NOMO-1 (cell line): ENCODE measurements at regions not wholly inside any gene's neighbourhood (a gene's known extent, or its start where the extent isn't known, plus 50 kb on each side); places are given as distances from the start of the nearest gene placed in this dataset.
"Not testable (repeated sequence)": the region's sequence is repeated elsewhere in the genome, so short reads cannot be mapped to it uniquely, and the experiment has no call there.

Source experiments
- DNase-seq, 2 experiments: peaks; one replicate each; lab custom pipeline; 2025; ENCODE audit not compliant: unreplicated experiment in 2 of 2; lab: John Stamatoyannopoulos, UW

GRCh38 chr21:16113052-16113715, 383.4 kb downstream of the USP25 start:
- no peak for DNase-seq

DNA sequence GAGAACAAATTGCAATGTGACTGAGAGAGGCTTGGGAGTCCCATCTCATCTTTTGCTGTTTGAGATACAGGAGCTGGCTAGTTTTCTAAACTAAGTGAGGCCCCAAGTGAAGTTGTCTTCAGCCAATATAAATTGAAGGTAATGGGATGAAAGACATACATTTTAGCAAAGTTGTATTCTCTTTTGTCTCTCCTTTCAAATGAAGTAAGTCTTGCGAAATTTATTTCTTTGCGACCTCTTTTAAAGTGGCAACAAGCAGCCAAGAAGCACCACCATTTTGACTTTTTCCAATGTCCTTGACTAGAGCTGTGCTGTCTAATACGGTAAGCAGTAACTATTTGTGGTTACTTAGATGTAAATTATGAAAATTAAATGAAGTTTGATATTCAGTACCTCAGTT, 385.7 kb downstream of the USP25 start:
- no peak for DNase-seq

DNA sequence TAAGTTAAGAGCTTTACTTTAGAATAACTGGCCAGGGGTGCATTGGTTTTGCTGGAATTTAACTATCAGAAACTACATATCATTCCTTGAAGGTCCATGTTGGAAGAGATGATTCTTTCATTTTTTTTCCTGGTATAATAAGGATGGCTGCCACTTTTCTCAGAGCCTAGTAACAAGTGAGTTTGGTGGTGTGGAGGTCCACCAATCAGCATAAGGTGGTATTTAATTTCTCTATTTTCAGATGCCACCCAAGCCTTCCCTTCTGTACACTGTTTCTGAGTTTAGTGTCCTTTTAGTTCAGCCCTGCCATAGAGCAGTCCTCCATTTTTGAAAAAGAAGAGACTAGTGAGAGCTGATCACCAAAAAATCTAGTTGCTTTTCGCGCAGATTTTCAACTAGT, 386.3 kb downstream of the USP25 start:
- no peak for DNase-seq

- DNase-seq, result no peak
Measured at GRCh38 chr21:16116798-16117197, 387.0 kb downstream of the USP25 start.

- no peak for DNase-seq
Measured at GRCh38 chr21:16117331-16117730, 387.5 kb downstream of the USP25 start.

- no peak for DNase-seq
Measured at GRCh38 chr21:16117851-16118590, 388.2 kb downstream of the USP25 start.

- DNase-seq, result no peak
Measured at GRCh38 chr21:16124378-16125138, 394.8 kb downstream of the USP25 start.

GRCh38 chr21:16125274-16125673, 395.5 kb downstream of the USP25 start:
- DNase-seq, result no peak

GRCh38 chr21:16132453-16132852, 402.7 kb downstream of the USP25 start:
- not testable (repeated sequence) for DNase-seq

GRCh38 chr21:16133248-16133647, 403.5 kb downstream of the USP25 start:
- DNase-seq, result no peak

- DNase-seq, result no peak
Measured at GRCh38 chr21:16134134-16134533, 404.4 kb downstream of the USP25 start.

DNA sequence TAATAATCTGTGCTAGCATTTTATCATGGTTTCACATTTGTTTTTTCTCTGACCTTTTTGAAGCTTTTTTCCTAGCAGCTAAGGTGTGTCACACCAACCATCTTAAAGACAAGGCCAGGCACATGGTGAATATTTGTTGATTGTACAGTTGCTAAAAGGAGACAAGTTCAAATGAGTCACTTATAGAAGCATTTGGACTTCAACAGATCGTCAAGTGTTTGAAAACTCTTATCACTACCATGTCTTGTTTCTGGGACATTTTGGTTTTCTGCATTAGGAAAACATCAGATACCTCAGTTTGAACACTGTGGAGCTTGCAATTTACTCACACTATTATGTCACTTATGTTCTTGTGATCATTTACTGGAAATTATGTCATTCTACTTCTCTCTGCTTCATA, 407.3 kb downstream of the USP25 start:
- DNase-seq, result no peak

DNA sequence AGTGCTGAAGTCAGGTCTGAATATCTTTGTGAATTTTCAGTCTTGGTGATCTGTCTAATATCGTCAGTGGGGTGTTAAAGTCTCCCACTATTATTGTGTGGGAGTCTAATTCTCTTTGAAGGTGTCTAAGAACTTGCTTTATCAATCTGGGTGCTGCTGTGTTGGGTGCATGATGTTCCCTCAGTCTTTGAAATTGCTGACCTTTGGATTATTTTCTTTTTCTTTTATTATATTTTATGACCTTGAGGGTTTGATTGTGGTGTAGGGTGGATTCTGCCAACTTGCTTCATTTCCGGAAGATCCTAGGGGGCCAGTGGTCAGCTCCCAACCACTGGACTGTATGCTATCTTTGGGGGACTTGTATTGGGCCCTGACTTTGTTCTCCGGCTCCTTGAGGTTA, 415.3 kb downstream of the USP25 start:
- DNase-seq, result no peak

- DNase-seq, result no peak
Measured at GRCh38 chr21:16145479-16145878, 415.7 kb downstream of the USP25 start.

- DNase-seq, result no peak
Measured at GRCh38 chr21:16154321-16154720, 424.5 kb downstream of the USP25 start.

- no peak for DNase-seq
Measured at GRCh38 chr21:16154951-16155635, 425.3 kb downstream of the USP25 start.

DNA sequence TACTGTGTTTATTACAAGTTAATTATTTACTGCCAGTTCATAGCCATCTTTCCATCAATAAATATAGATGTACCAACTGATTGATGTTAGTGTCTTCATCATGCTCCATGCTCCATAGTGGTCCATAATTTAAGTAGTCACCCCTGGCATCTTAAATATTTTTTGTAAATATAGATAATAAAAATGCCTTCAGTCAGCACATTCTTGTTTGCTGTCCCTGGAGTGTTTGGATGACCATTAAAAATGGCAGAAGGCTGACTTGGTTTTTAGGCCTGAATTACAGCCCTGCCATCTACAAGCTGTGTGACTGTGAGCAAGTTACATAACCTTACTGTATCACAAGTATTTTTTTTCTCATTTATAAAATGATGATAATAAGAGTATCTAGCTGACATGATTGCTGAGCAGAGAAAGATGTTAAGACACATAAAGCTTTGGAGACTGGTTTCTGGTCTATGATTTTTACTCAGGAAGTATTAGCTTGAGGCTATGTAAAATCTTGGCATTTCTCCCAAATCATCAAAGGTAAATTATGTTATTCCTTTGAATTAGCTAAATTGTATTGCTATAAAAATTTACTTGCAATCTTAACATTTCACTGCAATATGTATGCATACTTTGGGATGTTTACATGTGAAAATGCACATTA, 427.2 kb downstream of the USP25 start:
- DNase-seq, result no peak

- no peak for DNase-seq
Measured at GRCh38 chr21:16159213-16159970, 429.6 kb downstream of the USP25 start.

DNA sequence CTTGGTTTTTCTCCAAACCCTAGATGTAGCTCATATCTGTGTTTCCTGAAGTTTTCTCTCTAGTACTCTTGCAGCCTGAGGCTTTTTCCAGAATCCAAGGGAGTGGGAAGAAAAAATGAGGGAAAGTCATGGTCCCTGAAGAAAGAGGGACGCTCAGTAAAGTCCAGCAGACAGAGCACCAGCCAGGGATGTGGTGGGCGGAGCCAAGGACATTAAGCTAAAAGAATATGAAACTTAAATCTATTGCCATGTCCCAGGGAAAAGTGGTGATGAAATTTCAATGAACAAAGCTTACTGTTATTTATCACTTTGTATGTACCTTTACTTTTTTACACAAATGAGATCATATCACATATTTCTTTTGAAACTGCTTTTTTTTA, 430.2 kb downstream of the USP25 start:
- DNase-seq, result no peak

DNA sequence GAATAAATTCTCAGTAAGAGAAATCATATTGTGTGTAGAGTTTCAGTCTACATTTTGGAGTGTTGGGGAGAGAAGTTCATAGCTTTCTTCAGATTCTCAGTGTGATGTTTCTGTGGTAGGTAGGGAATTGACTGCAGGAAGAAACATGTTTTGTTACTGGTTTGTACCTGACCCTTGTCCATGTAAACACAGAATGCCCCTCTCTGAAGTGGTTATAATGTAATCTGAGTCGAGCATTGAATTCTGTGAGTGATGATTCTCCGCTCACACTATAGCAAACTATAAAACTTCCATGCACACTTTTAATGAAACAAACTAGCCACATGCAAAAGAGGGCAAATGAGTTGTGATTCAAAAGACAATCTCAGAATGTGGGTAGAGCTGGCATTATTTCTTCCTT, 433.2 kb downstream of the USP25 start:
- no peak for DNase-seq
